GM12878 (cell line): ENCODE measurements at regions not wholly inside any gene's neighbourhood (a gene's known extent, or its start where the extent isn't known, plus 50 kb on each side); places are given as distances from the start of the nearest gene placed in this dataset.

Experiments used
- ATAC-seq: fragments of 200-7000 bp; cut with Tn5 transposase; 3 replicates; pipeline ENCODE4 v1.9.1; 2020; ENCODE audit warnings: mild to moderate bottlenecking, moderate library complexity
- BruUV-seq: library from RNA; stranded (reverse); fragments of 400-500 nt; replicated peaks from 2 replicates; lab custom pipeline; 2021; lab: Mats Ljungman, UMichigan
- CTCF ChIA-PET: fragments of 300-600 bp; sonication (Branson Sonifier 250); formaldehyde crosslinking; extraction: SDS; loops from one replicate; lab custom pipeline; 2021; ENCODE audit warnings: inconsistent platforms; lab: Yijun Ruan, JAX
- POLR2A ChIA-PET: fragments of 350-600 bp; formaldehyde crosslinking; extraction: SDS; loops from one replicate; lab custom pipeline; 2021; ENCODE audit warnings: inconsistent platforms; lab: Charles Lee
- RAD21 ChIA-PET: fragments of 300-600 bp; sonication (Branson Sonifier 250); formaldehyde crosslinking; loops from one replicate; lab custom pipeline; 2023; ENCODE audit warnings: antibody characterized with exemption; ENCODE audit not compliant: unreplicated experiment; lab: Charles Lee
- SMC1A ChIA-PET: fragments of 300-600 bp; sonication (Branson Sonifier 250); formaldehyde crosslinking; loops from one replicate; lab custom pipeline; 2023; ENCODE audit not compliant: unreplicated experiment, uncharacterized antibody; lab: Charles Lee
- DNase-seq: peaks from one replicate; pipeline ENCODE4 v3.0.0-alpha.2; 2011; ENCODE audit warnings: low read depth, low spot score
- FAIRE-seq: peaks from 3 replicates; lab custom pipeline; 2011; peaks lifted over from hg19 to GRCh38; lab: Jason Lieb, UNC
- H2AFZ ChIP-seq: 2 replicates; pipeline ENCODE4 v1.6.0; 2011; ENCODE audit warnings: low read depth, low read length, control low read depth; ENCODE audit not compliant: control insufficient read depth
- H3K27ac ChIP-seq: 2 replicates; pipeline ENCODE4 v1.5.1; 2011; ENCODE audit warnings: control low read depth; ENCODE audit not compliant: control insufficient read depth, insufficient read depth
- H3K27me3 ChIP-seq, 2 experiments: replicated peaks in 1 of 2; 2 replicates each; pipeline versions ENCODE4 v1.6.0 to v1.6.1; 2011; ENCODE audit warnings: low read length in 1 of 2; ENCODE audit not compliant: control insufficient read depth in 2 of 2, insufficient read depth in 2 of 2
- H3K36me3 ChIP-seq, 2 experiments: 2 replicates each; pipeline ENCODE4 v1.5.1; 2011; ENCODE audit warnings: low read length in 1 of 2; ENCODE audit not compliant: control insufficient read depth in 2 of 2, insufficient read depth in 2 of 2
- H3K4me1 ChIP-seq: 2 replicates; pipeline ENCODE4 v1.6.1; 2011; ENCODE audit warnings: mild to moderate bottlenecking, low read length, moderate library complexity, mixed read lengths; ENCODE audit not compliant: control insufficient read depth, insufficient read depth
- H3K4me2 ChIP-seq: 2 replicates; pipeline ENCODE4 v1.6.0; 2011; ENCODE audit warnings: control low read depth; ENCODE audit not compliant: control insufficient read depth, insufficient read depth
- H3K4me3 ChIP-seq: fragments of 200-600 bp; sonication (generic); 2 replicates; pipeline ENCODE4 v1.5.1; 2016
- H3K79me2 ChIP-seq: 2 replicates; pipeline ENCODE4 v1.6.0; 2011; ENCODE audit warnings: low read length; ENCODE audit not compliant: control insufficient read depth, insufficient read depth
- H3K9ac ChIP-seq: 2 replicates; pipeline ENCODE4 v1.8.0; 2011; ENCODE audit warnings: low read length, control low read depth, mixed read lengths; ENCODE audit not compliant: control insufficient read depth, insufficient read depth
- H3K9me3 ChIP-seq: replicated peaks from 3 replicates; pipeline ENCODE4 v1.5.1; 2011; ENCODE audit warnings: mild to moderate bottlenecking, low read length; ENCODE audit not compliant: control insufficient read depth, insufficient read depth
- H4K20me1 ChIP-seq: 2 replicates; pipeline ENCODE4 v1.6.0; 2011; ENCODE audit not compliant: control insufficient read depth, insufficient read depth
- CBX3 ChIP-seq: fragments of 200-600 bp; sonication (generic); IDR thresholded peaks from 2 replicates; pipeline ENCODE4 v1.6.1; 2016; ENCODE audit warnings: low read depth, borderline replicate concordance
- CHD2 ChIP-seq: IDR thresholded peaks from 2 replicates; pipeline ENCODE4 v1.6.1; 2011; ENCODE audit warnings: low read depth, low read length, improper control_type of control experiment, borderline replicate concordance
- FOXM1 ChIP-seq: IDR thresholded peaks from 2 replicates; pipeline ENCODE4 v1.6.1; 2012; ENCODE audit warnings: low read depth, mild to moderate bottlenecking, inconsistent platforms, low read length, moderate library complexity
- NFYA ChIP-seq: IDR thresholded peaks from 2 replicates; pipeline ENCODE4 v1.6.1; 2011; ENCODE audit warnings: low read depth, mild to moderate bottlenecking, low read length, improper control_type of control experiment, borderline replicate concordance
- POLR2A ChIP-seq: IDR thresholded peaks from 2 replicates; pipeline ENCODE4 v1.6.1; 2011; ENCODE audit warnings: low read depth, mild to moderate bottlenecking, low read length
- POLR2AphosphoS2 ChIP-seq: IDR thresholded peaks from 2 replicates; pipeline ENCODE4 v1.6.1; 2011; ENCODE audit warnings: low read depth, mild to moderate bottlenecking, low read length, improper control_type of control experiment, moderate library complexity
- POLR2AphosphoS5 ChIP-seq: IDR thresholded peaks from 2 replicates; pipeline ENCODE4 v1.6.1; 2011; ENCODE audit warnings: mild to moderate bottlenecking, low read length, inconsistent platforms
- POU2F2 ChIP-seq: IDR thresholded peaks from 3 replicates; pipeline ENCODE4 v1.6.1; 2011; ENCODE audit warnings: low read depth, mild to moderate bottlenecking, low read length, borderline replicate concordance
- RAD51 ChIP-seq: fragments of 450-650 bp; IDR thresholded peaks from 2 replicates; pipeline ENCODE4 v1.6.1; 2016; ENCODE audit warnings: moderate library complexity, mild to moderate bottlenecking, inconsistent platforms
- RBBP5 ChIP-seq: fragments of 200-600 bp; sonication (generic); conservative IDR thresholded peaks from 2 replicates; pipeline ENCODE4 v1.6.1; 2016
- ZZZ3 ChIP-seq: IDR thresholded peaks from 2 replicates; pipeline ENCODE4 v1.6.1; 2011; ENCODE audit warnings: low read depth; ENCODE audit not compliant: control insufficient read depth, insufficient read length
- WGBS: methylation state at CpG from one replicate; pipeline ENCODE4 v1.1.6; 2016; ENCODE audit warnings: low lambda C conversion rate; ENCODE audit not compliant: insufficient replicate concordance, insufficient coverage; ENCODE audit errors: missing lambda C conversion rate; 5-methylcytosine and 5-hydroxymethylcytosine counted together
- in situ Hi-C: fragments of 300-500 bp; cut with MboI; formaldehyde crosslinking; loops from 9 replicates; pipeline ENCODE4 v1.14.3; 2018; ENCODE audit warnings: mixed read lengths
- intact Hi-C: fragments of 100-400 bp; cut with micrococcal nuclease; formaldehyde crosslinking; loops from one replicate; pipeline ENCODE4 v1.14.2; 2022; ENCODE audit not compliant: unreplicated experiment
- TF ChIP-seq, protein P1 (sequence below): IDR thresholded peaks from 2 replicates; pipeline ENCODE4 v1.6.1; 2012; ENCODE audit warnings: mild to moderate bottlenecking, low read depth, low read length
- TF ChIP-seq, protein P2 (sequence below): IDR thresholded peaks from 2 replicates; pipeline ENCODE4 v1.6.1; 2011; ENCODE audit warnings: borderline replicate concordance, low read depth, mild to moderate bottlenecking, moderate library complexity, mixed read lengths, low read length; ENCODE audit not compliant: insufficient read depth; ENCODE audit errors: extremely low read length

DNA sequence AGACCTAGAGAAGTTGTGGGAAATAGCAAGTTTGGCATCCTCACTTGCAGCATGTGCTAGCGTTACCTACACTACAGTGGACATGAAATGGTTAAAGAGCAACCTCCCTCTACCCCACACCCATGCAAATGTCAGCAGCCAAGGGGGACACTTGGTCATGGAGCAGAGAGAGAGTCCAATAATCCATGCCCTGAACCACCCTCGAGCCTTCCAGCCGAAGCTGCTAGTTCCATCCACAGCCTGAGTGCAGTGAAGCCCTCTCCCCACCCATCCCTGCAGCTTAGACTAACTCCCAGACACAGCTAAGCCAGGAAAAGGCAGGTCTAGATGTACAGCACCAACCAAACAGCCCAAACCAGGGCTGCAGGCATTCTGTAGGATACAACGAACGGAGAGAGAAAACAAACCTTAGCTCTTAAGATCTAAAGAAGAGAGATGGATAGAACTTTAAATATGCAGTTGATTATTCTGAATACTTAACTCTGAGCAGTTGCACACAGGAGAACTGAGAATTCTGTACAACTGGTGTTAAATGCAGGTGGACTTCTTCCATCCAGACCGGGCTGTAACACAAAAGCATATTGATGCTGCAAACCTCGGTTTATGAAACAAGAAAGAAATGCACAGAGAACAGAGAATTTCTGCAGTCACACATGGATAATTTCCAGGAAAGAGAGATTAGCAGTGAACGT is 93.8 kb downstream of the SALL1 start (continued):
- TF ChIP-seq, protein P1, sequence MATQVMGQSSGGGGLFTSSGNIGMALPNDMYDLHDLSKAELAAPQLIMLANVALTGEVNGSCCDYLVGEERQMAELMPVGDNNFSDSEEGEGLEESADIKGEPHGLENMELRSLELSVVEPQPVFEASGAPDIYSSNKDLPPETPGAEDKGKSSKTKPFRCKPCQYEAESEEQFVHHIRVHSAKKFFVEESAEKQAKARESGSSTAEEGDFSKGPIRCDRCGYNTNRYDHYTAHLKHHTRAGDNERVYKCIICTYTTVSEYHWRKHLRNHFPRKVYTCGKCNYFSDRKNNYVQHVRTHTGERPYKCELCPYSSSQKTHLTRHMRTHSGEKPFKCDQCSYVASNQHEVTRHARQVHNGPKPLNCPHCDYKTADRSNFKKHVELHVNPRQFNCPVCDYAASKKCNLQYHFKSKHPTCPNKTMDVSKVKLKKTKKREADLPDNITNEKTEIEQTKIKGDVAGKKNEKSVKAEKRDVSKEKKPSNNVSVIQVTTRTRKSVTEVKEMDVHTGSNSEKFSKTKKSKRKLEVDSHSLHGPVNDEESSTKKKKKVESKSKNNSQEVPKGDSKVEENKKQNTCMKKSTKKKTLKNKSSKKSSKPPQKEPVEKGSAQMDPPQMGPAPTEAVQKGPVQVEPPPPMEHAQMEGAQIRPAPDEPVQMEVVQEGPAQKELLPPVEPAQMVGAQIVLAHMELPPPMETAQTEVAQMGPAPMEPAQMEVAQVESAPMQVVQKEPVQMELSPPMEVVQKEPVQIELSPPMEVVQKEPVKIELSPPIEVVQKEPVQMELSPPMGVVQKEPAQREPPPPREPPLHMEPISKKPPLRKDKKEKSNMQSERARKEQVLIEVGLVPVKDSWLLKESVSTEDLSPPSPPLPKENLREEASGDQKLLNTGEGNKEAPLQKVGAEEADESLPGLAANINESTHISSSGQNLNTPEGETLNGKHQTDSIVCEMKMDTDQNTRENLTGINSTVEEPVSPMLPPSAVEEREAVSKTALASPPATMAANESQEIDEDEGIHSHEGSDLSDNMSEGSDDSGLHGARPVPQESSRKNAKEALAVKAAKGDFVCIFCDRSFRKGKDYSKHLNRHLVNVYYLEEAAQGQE, result no peak
- TF ChIP-seq NFYA, result no peak
- no peak for TF ChIP-seq POLR2A
- no peak for TF ChIP-seq RAD51
- TF ChIP-seq ZZZ3, result no peak
- TF ChIP-seq RBBP5, result no peak
- TF ChIP-seq FOXM1, result no peak
- no peak for TF ChIP-seq POLR2AphosphoS5
- TF ChIP-seq CHD2, result no peak
- TF ChIP-seq CBX3, result no peak

DNA sequence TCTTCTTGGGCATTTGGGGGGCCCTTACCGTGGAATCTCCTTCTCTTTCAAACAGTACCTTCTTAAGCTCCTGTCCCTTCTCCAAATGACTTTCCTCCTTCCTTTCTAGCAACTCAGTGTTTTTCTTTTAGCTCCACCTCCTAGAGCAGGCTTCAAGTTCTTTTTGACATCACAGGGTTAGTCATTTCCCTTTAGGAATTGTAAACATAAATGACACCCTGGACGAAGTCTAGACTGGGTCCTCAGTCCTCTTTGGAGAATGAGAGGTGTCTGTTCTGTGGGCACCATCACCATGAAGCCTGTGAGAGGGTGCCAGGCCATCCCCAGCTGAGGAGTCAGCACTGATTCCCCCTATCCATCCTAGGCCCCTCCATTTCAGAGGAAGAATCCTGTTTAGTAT is 94.7 kb downstream of the SALL1 start:
- 15% methylated on average over 2 of the region's 2 CpGs for WGBS

More for the DNA sequence above, 94.7 kb downstream of the SALL1 start:
- ATAC-seq (no peak), DNase-seq (no peak), FAIRE-seq (no peak)
- POLR2A ChIA-PET, result no interaction called here
- no peaks in the 10 kb centered on the region for H3K4me1 ChIP-seq
- H3K9me3 ChIP-seq, result no peaks in the 10 kb centered on the region
- H3K79me2 ChIP-seq, result no peaks in the 10 kb centered on the region
- in situ Hi-C loops, result no loop called here
- RAD21 ChIA-PET, result no interaction called here
- TF ChIP-seq, protein P2, sequence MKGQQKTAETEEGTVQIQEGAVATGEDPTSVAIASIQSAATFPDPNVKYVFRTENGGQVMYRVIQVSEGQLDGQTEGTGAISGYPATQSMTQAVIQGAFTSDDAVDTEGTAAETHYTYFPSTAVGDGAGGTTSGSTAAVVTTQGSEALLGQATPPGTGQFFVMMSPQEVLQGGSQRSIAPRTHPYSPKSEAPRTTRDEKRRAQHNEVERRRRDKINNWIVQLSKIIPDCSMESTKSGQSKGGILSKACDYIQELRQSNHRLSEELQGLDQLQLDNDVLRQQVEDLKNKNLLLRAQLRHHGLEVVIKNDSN, result no peak
- TF ChIP-seq POU2F2 (no peak), POLR2AphosphoS2 (no peak)
- H2AFZ ChIP-seq, result no peak overlapping the region
- no peaks in the 10 kb centered on the region for H3K36me3 ChIP-seq
- no peak overlapping the region for H3K4me3 ChIP-seq
- H4K20me1 ChIP-seq, result no peaks in the 10 kb centered on the region
- intact Hi-C loops, result no loop called here
- no peak overlapping the region for H3K4me2 ChIP-seq
- no peak overlapping the region for H3K9ac ChIP-seq
- no peaks in the 10 kb centered on the region for H3K27me3 ChIP-seq
- BruUV-seq, result no TSS peak
- H3K27ac ChIP-seq, result no peak overlapping the region
- CTCF ChIA-PET, result no interaction called here
- SMC1A ChIA-PET, result no interaction called here
